ENCODE measurements at regions not wholly inside any gene's neighbourhood (a gene's known extent, or its start where the extent isn't known, plus 50 kb on each side); places are given as distances from the start of the nearest gene placed in this dataset.

- Histone ChIP-seq H3K4me1 (peaks cover 0 to 19% (median 7%) of the 10 kb centered on the region in 10 experiments; a peak in 11 of 20 replicates), H4K20me1 (no peaks in the 10 kb centered on the region), H3K27ac (no peak overlapping the region), H3K9ac (no peak overlapping the region), H3K4me2 (peak overlapping the region in 4 of 11 experiments; percentile 21 to 53 (median 32); a peak in 6 of 22 replicates), H3K9me3 (replicated peaks in 1 of 11) (no peaks in the 10 kb centered on the region), H3K4me3 (no peak overlapping the region), H3K36me3 (no peaks in the 10 kb centered on the region), H3K27me3 (no peaks in the 10 kb centered on the region)
- no peak for TF ChIP-seq Cebpa-rat (IDR thresholded peaks at IDR 0.05)
These were observed 213.3 kb upstream of the PHYHIPL start for GRCh38 chr10:58963101-58963534.

DNA sequence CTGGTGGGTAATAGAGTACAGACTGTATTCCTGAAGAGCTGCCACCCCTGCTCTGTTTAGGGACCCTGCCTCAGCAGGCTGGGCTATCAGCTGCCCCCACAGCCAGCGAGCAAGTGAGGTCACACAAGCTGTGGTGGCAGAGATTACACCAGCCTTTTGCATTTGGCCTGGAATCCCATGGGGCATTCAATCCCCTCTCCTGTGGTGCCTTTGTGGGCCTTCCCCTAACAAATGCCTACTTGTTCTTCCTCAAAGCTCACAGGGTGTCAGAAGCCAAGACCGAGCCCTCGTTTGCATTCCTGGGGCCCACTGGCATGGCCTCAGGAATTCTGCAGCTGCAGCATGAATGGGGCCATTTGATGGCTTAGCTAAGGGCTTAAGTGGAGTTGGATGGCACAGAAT is 212.7 kb upstream of the PHYHIPL start:
- Histone ChIP-seq H3K9me3 (replicated peaks in 1 of 11) (no peaks in the 10 kb centered on the region), H3K4me3 (no peak overlapping the region), H3K9ac (no peak overlapping the region), H3K27me3 (no peaks in the 10 kb centered on the region), H3K4me1 (peaks cover 0 to 25% (median 13%) of the 10 kb centered on the region in 10 experiments; a peak in 11 of 20 replicates), H3K4me2 (peak overlapping the region in 8 of 11 experiments; percentile 5 to 53 (median 26); a peak in 12 of 22 replicates), H3K36me3 (no peaks in the 10 kb centered on the region), H4K20me1 (no peaks in the 10 kb centered on the region), H3K27ac (no peak overlapping the region)
- TF ChIP-seq Cebpa-rat (IDR thresholded peaks at IDR 0.05): no peak

DNA sequence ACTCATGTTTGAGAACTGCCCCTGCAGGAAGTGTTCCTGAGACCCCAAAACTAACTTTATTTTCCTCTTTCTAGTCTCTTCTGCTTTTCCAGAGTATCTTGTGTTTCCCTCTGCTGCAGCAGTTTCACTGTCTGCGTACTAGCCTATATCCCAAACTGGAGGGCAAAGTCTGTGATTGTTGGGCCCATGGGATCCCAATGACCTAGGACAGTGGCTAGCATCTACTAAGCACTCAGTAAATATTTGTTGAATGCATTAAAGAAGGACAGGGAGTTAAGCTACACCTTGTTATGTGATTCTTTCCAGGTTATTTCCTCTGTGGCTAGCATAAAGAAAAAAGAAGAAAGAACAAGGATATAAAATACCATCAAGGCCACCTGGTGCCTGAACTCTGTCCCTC is 210.6 kb upstream of the PHYHIPL start:
- Histone ChIP-seq H3K4me3 (no peak overlapping the region), H4K20me1 (no peaks in the 10 kb centered on the region), H3K36me3 (no peaks in the 10 kb centered on the region), H3K27me3 (no peaks in the 10 kb centered on the region), H3K4me1 (peaks cover 0 to 27% (median 14%) of the 10 kb centered on the region in 10 experiments; a peak in 11 of 20 replicates), H3K27ac (no peak overlapping the region), H3K9ac (no peak overlapping the region), H3K9me3 (replicated peaks in 1 of 11) (peaks cover 0 to 6% (median 0%) of the 10 kb centered on the region in 11 experiments; a peak in 1 of 22 replicates), H3K4me2 (no peak overlapping the region)
- no peak for TF ChIP-seq Cebpa-rat (IDR thresholded peaks at IDR 0.05)

- Histone ChIP-seq H3K4me3 (no peak overlapping the region), H4K20me1 (no peaks in the 10 kb centered on the region), H3K36me3 (no peaks in the 10 kb centered on the region), H3K9ac (no peak overlapping the region), H3K9me3 (replicated peaks in 1 of 11) (peaks cover 0 to 6% (median 0%) of the 10 kb centered on the region in 11 experiments; a peak in 1 of 22 replicates), H3K4me2 (peak overlapping the region in 6 of 11 experiments; percentile 5 to 59 (median 42); a peak in 10 of 22 replicates), H3K27ac (no peak overlapping the region), H3K27me3 (no peaks in the 10 kb centered on the region), H3K4me1 (peaks cover 0 to 27% (median 14%) of the 10 kb centered on the region in 10 experiments; a peak in 11 of 20 replicates)
- no peak for TF ChIP-seq Cebpa-rat (IDR thresholded peaks at IDR 0.05)
These were observed 208.7 kb upstream of the PHYHIPL start for GRCh38 chr10:58967551-58968388.

GRCh38 chr10:58968389-58968755 is 208.1 kb upstream of the PHYHIPL start:
- H3K4me1 ChIP-seq: peaks cover 0 to 24% (median 14%) of the 10 kb centered on the region in 10 experiments; a peak in 11 of 20 replicates
- H3K27ac ChIP-seq: no peak overlapping the region
- no peaks in the 10 kb centered on the region for H3K36me3 ChIP-seq
- H3K4me3 ChIP-seq: no peak overlapping the region
- no peak overlapping the region for H3K9ac ChIP-seq
- TF ChIP-seq Cebpa-rat (IDR thresholded peaks at IDR 0.05): no peak
- H3K27me3 ChIP-seq: no peaks in the 10 kb centered on the region
- H3K4me2 ChIP-seq: peak overlapping the region in 6 of 11 experiments; percentile 5 to 59 (median 42); a peak in 11 of 22 replicates
- H4K20me1 ChIP-seq: no peaks in the 10 kb centered on the region
- H3K9me3 ChIP-seq (replicated peaks in 1 of 11): peaks cover 0 to 6% (median 0%) of the 10 kb centered on the region in 11 experiments; a peak in 1 of 22 replicates

GRCh38 chr10:58969576-58969975 is 206.9 kb upstream of the PHYHIPL start:
- Histone ChIP-seq H3K9me3 (replicated peaks in 1 of 11) (peaks cover 0 to 6% (median 0%) of the 10 kb centered on the region in 11 experiments; a peak in 1 of 22 replicates), H3K27ac (no peak overlapping the region), H3K9ac (no peak overlapping the region), H4K20me1 (no peaks in the 10 kb centered on the region), H3K4me2 (no peak overlapping the region), H3K4me1 (peaks cover 0 to 13% (median 9%) of the 10 kb centered on the region in 10 experiments; a peak in 11 of 20 replicates), H3K4me3 (no peak overlapping the region), H3K27me3 (no peaks in the 10 kb centered on the region), H3K36me3 (no peaks in the 10 kb centered on the region)
- TF ChIP-seq Cebpa-rat (IDR thresholded peaks at IDR 0.05): no peak

- Histone ChIP-seq H3K27me3 (no peaks in the 10 kb centered on the region), H3K9ac (no peak overlapping the region), H3K36me3 (no peaks in the 10 kb centered on the region), H3K27ac (no peak overlapping the region), H3K4me1 (peaks cover 0 to 13% (median 9%) of the 10 kb centered on the region in 10 experiments; a peak in 11 of 20 replicates), H3K4me3 (no peak overlapping the region), H3K9me3 (replicated peaks in 1 of 11) (peaks cover 0 to 6% (median 0%) of the 10 kb centered on the region in 11 experiments; a peak in 1 of 22 replicates), H4K20me1 (no peaks in the 10 kb centered on the region), H3K4me2 (no peak overlapping the region)
- no peak for TF ChIP-seq Cebpa-rat (IDR thresholded peaks at IDR 0.05)
These were observed 206.1 kb upstream of the PHYHIPL start for GRCh38 chr10:58970160-58970915.

GRCh38 chr10:58971211-58971610 is 205.2 kb upstream of the PHYHIPL start:
- H3K4me1 ChIP-seq: peaks cover 0 to 13% (median 9%) of the 10 kb centered on the region in 10 experiments; a peak in 11 of 20 replicates
- H3K9ac ChIP-seq: no peak overlapping the region
- no peak for TF ChIP-seq Cebpa-rat (IDR thresholded peaks at IDR 0.05)
- H3K9me3 ChIP-seq (replicated peaks in 1 of 11): peaks cover 0 to 8% (median 0%) of the 10 kb centered on the region in 11 experiments; a peak in 1 of 22 replicates
- no peaks in the 10 kb centered on the region for H3K36me3 ChIP-seq
- no peaks in the 10 kb centered on the region for H4K20me1 ChIP-seq
- H3K27ac ChIP-seq: no peak overlapping the region
- H3K4me3 ChIP-seq: no peak overlapping the region
- no peaks in the 10 kb centered on the region for H3K27me3 ChIP-seq
- no peak overlapping the region for H3K4me2 ChIP-seq

Measured in BLaER1 treated with 17β-estradiol and CSF1 and Interleukin-3, amounts not matched to agents 10 nM and 100 nM (cell line).